ENCODE measurements at regions not wholly inside any gene's neighbourhood (a gene's known extent, or its start where the extent isn't known, plus 50 kb on each side); places are given as distances from the start of the nearest gene placed in this dataset.

DNA sequence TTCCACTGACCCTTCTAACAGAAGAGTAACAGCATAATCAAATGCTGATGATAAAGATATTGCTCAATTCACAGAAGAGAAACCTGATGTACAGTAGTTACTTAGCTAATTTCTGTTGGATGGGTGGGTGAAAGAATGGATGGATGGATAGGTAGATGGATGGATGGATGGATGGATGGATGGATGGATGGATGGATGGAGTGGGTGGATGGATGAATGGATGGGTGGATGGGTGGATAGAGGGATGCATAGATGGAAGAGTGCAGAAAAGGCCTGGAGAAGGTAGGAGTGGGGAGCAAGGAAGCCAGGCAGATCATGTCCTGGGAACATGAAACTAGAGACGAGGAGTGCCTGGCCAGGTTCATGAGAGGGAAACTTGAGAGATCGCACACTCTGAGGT lies 520.9 kb downstream of the BCL11B start:
- DNase-seq, result no peak
- TF ChIP-seq, protein P1, sequence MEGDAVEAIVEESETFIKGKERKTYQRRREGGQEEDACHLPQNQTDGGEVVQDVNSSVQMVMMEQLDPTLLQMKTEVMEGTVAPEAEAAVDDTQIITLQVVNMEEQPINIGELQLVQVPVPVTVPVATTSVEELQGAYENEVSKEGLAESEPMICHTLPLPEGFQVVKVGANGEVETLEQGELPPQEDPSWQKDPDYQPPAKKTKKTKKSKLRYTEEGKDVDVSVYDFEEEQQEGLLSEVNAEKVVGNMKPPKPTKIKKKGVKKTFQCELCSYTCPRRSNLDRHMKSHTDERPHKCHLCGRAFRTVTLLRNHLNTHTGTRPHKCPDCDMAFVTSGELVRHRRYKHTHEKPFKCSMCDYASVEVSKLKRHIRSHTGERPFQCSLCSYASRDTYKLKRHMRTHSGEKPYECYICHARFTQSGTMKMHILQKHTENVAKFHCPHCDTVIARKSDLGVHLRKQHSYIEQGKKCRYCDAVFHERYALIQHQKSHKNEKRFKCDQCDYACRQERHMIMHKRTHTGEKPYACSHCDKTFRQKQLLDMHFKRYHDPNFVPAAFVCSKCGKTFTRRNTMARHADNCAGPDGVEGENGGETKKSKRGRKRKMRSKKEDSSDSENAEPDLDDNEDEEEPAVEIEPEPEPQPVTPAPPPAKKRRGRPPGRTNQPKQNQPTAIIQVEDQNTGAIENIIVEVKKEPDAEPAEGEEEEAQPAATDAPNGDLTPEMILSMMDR (IDR thresholded peaks at IDR 0.05), result no peak
- no peaks in the 10 kb centered on the region for H3K36me3 Mint-ChIP-seq (ENCODE audit: low read depth)
- H3K4me1 Mint-ChIP-seq, result no peaks in the 10 kb centered on the region
- no peak overlapping the region for H3K4me3 Mint-ChIP-seq
- H3K9me3 Mint-ChIP-seq, result peaks cover 13% of the 10 kb centered on the region
- peaks cover 8% of the 10 kb centered on the region for H3K27me3 Mint-ChIP-seq (ENCODE audit: low read depth, poor library complexity)
- no peak overlapping the region for H3K27ac Mint-ChIP-seq

DNA sequence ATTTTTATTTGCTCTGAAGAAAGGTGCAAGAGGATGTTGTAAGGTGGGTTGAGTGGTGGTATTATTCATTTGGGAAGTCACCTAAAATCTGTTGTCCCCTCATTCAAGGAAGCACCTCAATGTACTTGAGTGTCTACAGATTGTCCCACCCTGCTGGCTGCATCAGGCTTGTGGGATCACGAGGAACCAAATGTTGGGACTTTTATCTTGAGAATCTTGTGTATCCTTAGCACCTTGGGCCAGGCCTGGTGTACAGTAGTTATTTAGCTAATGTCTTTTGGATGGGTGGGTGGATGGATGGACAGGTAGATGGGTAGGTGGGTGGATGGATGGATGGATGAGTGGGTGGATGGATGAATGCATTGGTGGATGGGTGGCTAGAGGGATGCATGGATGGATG lies 519.3 kb downstream of the BCL11B start:
- H3K27ac Mint-ChIP-seq, result no peak overlapping the region
- TF ChIP-seq, protein P1 (IDR thresholded peaks at IDR 0.05), result no peak
- no peaks in the 10 kb centered on the region for H3K36me3 Mint-ChIP-seq (ENCODE audit: low read depth)
- H3K27me3 Mint-ChIP-seq (ENCODE audit: low read depth, poor library complexity), result peaks cover 10% of the 10 kb centered on the region
- peaks cover 13% of the 10 kb centered on the region for H3K9me3 Mint-ChIP-seq
- DNase-seq, result no peak
- H3K4me1 Mint-ChIP-seq, result no peaks in the 10 kb centered on the region
- no peak overlapping the region for H3K4me3 Mint-ChIP-seq

DNA sequence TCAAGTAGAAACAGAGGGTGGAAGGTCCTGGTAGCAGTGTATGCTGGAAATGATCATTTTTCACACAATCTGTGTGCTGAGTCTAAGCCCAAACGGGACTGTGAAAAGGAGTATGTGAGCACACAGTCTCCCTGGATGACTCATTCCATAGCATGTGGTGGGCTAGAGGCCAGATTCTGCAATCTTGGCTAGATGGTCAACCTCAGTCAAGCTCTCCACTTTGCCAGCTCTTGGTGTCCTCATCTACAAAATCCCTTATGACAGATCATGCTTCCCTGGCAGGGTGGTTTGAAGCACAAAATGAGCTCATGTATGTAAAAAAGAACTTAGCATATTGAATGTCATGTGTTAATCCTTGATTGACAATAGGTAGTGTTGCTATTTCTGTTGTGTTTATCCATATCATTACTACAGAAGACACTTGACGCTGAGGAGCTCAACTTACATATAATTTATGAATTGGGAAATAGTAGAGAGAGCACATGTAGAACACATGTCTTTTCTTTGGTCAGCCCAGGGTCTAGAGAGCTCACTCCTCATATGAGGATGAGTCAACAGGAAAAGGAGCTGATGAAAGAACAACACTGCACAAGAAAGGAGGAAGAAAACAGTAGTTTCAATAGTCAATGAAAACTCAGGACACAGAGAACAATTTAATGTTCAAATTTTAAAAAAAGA lies 517.5 kb downstream of the BCL11B start:
- H3K27me3 Mint-ChIP-seq (ENCODE audit: low read depth, poor library complexity), result peaks cover 18% of the 10 kb centered on the region
- peaks cover 13% of the 10 kb centered on the region for H3K9me3 Mint-ChIP-seq
- no peak overlapping the region for H3K27ac Mint-ChIP-seq
- TF ChIP-seq, protein P1 (IDR thresholded peaks at IDR 0.05), result no peak
- no peak overlapping the region for H3K4me3 Mint-ChIP-seq
- no peaks in the 10 kb centered on the region for H3K4me1 Mint-ChIP-seq
- DNase-seq, result no peak
- no peaks in the 10 kb centered on the region for H3K36me3 Mint-ChIP-seq (ENCODE audit: low read depth)

DNA sequence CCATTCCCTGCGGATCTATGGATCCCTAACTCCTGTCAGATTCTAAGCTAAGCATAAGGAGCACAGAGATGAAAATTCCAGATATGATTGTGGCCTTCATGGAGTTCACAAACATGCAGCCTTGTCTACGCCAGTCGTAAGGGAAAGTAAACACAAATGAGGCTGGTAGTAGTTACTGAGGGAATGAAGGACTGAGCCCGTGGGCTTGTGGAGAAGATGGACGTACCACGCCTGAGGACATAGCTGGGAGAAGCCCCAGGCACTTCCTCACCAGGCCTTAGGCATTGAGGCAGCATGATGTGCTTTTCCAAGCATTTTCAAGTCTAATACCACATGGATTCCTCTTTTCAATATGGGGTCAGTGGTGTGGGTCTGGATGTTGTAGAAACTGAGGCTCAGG lies 515.2 kb downstream of the BCL11B start:
- TF ChIP-seq, protein P1 (IDR thresholded peaks at IDR 0.05), result no peak
- no peak for DNase-seq
- Mint-ChIP-seq H3K36me3 (ENCODE audit: low read depth) (no peaks in the 10 kb centered on the region), H3K9me3 (peaks cover 13% of the 10 kb centered on the region), H3K4me1 (no peaks in the 10 kb centered on the region), H3K4me3 (no peak overlapping the region), H3K27ac (no peak overlapping the region), H3K27me3 (ENCODE audit: low read depth, poor library complexity) (peaks cover 24% of the 10 kb centered on the region)

DNA sequence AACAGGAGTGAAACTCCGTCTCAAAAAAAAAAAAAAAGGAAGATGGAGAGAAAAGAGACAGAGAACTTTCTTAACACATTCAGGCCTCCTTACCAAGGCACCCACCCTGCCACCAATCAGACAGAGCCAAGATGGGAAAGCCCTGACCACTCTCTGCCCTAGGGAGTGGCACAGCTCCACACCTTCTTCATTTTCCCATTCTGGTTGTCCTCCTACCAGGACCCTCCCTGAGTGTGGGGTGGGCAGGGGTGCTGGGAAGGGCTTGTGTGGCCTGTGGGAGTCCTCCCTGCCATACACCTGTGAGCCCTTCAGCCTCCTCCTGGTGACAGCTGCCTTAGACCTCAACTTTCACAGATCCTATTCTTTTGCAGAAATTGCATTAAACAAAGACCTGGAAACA lies 513.6 kb downstream of the BCL11B start:
- TF ChIP-seq, protein P1 (IDR thresholded peaks at IDR 0.05), result no peak
- Mint-ChIP-seq H3K4me3 (no peak overlapping the region), H3K36me3 (ENCODE audit: low read depth) (no peaks in the 10 kb centered on the region), H3K4me1 (no peaks in the 10 kb centered on the region), H3K9me3 (peaks cover 27% of the 10 kb centered on the region), H3K27ac (no peak overlapping the region), H3K27me3 (ENCODE audit: low read depth, poor library complexity) (peaks cover 19% of the 10 kb centered on the region)
- no peak for DNase-seq

DNA sequence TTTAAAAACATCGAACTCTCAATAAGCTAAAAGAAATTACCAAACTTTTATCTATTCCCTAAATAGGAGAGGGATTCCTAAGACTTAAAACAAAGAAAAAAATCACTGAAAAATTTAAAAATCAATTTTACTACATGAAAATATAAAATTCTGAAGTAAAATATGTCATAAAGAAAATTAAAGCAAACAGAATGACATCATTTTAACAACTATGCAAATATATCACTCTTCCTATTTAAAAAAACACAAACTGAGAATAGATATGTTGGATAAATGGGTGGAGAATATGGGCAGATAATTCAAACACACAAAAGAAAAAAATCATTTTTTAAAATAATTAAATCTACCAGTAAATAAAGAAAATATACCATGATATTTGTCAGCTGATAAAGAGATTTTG lies 510.0 kb downstream of the BCL11B start:
- peaks cover 20% of the 10 kb centered on the region for H3K27me3 Mint-ChIP-seq (ENCODE audit: low read depth, poor library complexity)
- H3K4me3 Mint-ChIP-seq, result no peak overlapping the region
- no peak for DNase-seq
- TF ChIP-seq, protein P1 (IDR thresholded peaks at IDR 0.05), result no peak
- no peaks in the 10 kb centered on the region for H3K36me3 Mint-ChIP-seq (ENCODE audit: low read depth)
- H3K9me3 Mint-ChIP-seq, result peaks cover 28% of the 10 kb centered on the region
- no peak overlapping the region for H3K27ac Mint-ChIP-seq
- H3K4me1 Mint-ChIP-seq, result no peaks in the 10 kb centered on the region

Data from nephron progenitor cell (in vitro differentiated cells).